H9 (cell line): ENCODE measurements at regions not wholly inside any gene's neighbourhood (a gene's known extent, or its start where the extent isn't known, plus 50 kb on each side); places are given as distances from the start of the nearest gene placed in this dataset.

ENCODE experiments used
- DNase-seq: peaks from one replicate; pipeline ENCODE4 v3.0.0-alpha.2; 2017
- H2AFZ ChIP-seq: one replicate; pipeline ENCODE4 v1.6.1; 2013; ENCODE audit warnings: mild to moderate bottlenecking, low read length, control low read depth, moderate library complexity
- H2AK5ac ChIP-seq: 2 replicates; pipeline ENCODE4 v1.6.1; 2013; ENCODE audit warnings: low read length, control low read depth, mixed read lengths; ENCODE audit not compliant: insufficient read length
- H2BK120ac ChIP-seq: one replicate; pipeline ENCODE4 v1.6.1; 2013; ENCODE audit warnings: low read depth, mild to moderate bottlenecking, low read length, control low read depth, inconsistent platforms; ENCODE audit not compliant: poor library complexity, severe bottlenecking
- H2BK12ac ChIP-seq: 2 replicates; pipeline ENCODE4 v1.6.1; 2013; ENCODE audit warnings: low read length, control low read depth, mixed read lengths, low read depth; ENCODE audit not compliant: insufficient read length
- H2BK15ac ChIP-seq: 2 replicates; pipeline ENCODE4 v1.6.1; 2013; ENCODE audit warnings: low read depth, low read length, control low read depth
- H2BK20ac ChIP-seq: one replicate; pipeline ENCODE4 v1.6.1; 2013; ENCODE audit warnings: low read depth, mild to moderate bottlenecking, low read length, control low read depth, inconsistent platforms; ENCODE audit not compliant: poor library complexity, severe bottlenecking
- H2BK5ac ChIP-seq: 2 replicates; pipeline ENCODE4 v1.6.1; 2013; ENCODE audit warnings: low read length, control low read depth, mixed read lengths; ENCODE audit not compliant: insufficient read length
- H3K14ac ChIP-seq: 2 replicates; pipeline ENCODE4 v1.6.1; 2013; ENCODE audit warnings: low read length, control low read depth; ENCODE audit not compliant: insufficient read depth
- H3K18ac ChIP-seq: 2 replicates; pipeline ENCODE4 v1.6.1; 2013; ENCODE audit warnings: low read depth, mild to moderate bottlenecking, mixed read lengths, low read length, control low read depth; ENCODE audit not compliant: insufficient read length
- H3K23ac ChIP-seq: 2 replicates; pipeline ENCODE4 v1.6.1; 2013; ENCODE audit warnings: low read length, control low read depth, mixed read lengths, low read depth; ENCODE audit not compliant: insufficient read length
- H3K23me2 ChIP-seq: 2 replicates; pipeline ENCODE4 v1.6.1; 2013; ENCODE audit warnings: low read depth, mild to moderate bottlenecking, mixed read lengths, low read length, control low read depth; ENCODE audit not compliant: insufficient read length, poor library complexity, severe bottlenecking
- H3K27ac ChIP-seq: 2 replicates; pipeline ENCODE4 v1.5.1; 2013; ENCODE audit warnings: low read length, control low read depth, mixed read lengths, low read depth; ENCODE audit not compliant: insufficient read length
- H3K27me3 ChIP-seq: 2 replicates; pipeline ENCODE4 v1.6.1; 2013; ENCODE audit warnings: low read length, control low read depth, inconsistent platforms; ENCODE audit not compliant: insufficient read depth
- H3K4ac ChIP-seq: 2 replicates; pipeline ENCODE4 v1.6.1; 2013; ENCODE audit warnings: low read depth, mild to moderate bottlenecking, control low read depth, inconsistent platforms, low read length, moderate library complexity
- H3K4me1 ChIP-seq: 2 replicates; pipeline ENCODE4 v1.6.1; 2013; ENCODE audit warnings: low read length, control low read depth, inconsistent platforms; ENCODE audit not compliant: insufficient read depth
- H3K4me2 ChIP-seq: 2 replicates; pipeline ENCODE4 v1.6.1; 2013; ENCODE audit warnings: low read length, control low read depth, mixed read lengths; ENCODE audit not compliant: insufficient read length, insufficient read depth
- H3K56ac ChIP-seq: 2 replicates; pipeline ENCODE4 v1.6.1; 2013; ENCODE audit warnings: low read depth, mild to moderate bottlenecking, mixed read lengths, low read length, control low read depth; ENCODE audit not compliant: insufficient read length
- H3K79me1 ChIP-seq: 2 replicates; pipeline ENCODE4 v1.6.1; 2013; ENCODE audit warnings: low read depth, mild to moderate bottlenecking, moderate library complexity, low read length, control low read depth, inconsistent platforms; ENCODE audit not compliant: insufficient read depth, poor library complexity, severe bottlenecking
- H3K79me2 ChIP-seq: 2 replicates; pipeline ENCODE4 v1.6.1; 2013; ENCODE audit warnings: low read length, control low read depth, inconsistent platforms; ENCODE audit not compliant: insufficient read depth
- H3K9ac ChIP-seq: 2 replicates; pipeline ENCODE4 v1.6.1; 2013; ENCODE audit warnings: low read length, control low read depth, mixed read lengths; ENCODE audit not compliant: insufficient read length; ENCODE audit errors: extremely low read depth
- H3K9me3 ChIP-seq: one replicate; pipeline ENCODE4 v1.6.1; 2013; ENCODE audit warnings: low read depth, low read length, inconsistent platforms; ENCODE audit not compliant: control insufficient read depth
- H3T11ph ChIP-seq: one replicate; pipeline ENCODE4 v1.6.1; 2013; ENCODE audit warnings: mild to moderate bottlenecking, low read length, control low read depth, inconsistent platforms
- H4K20me1 ChIP-seq: one replicate; pipeline ENCODE4 v1.6.1; 2013; ENCODE audit not compliant: control insufficient read depth, insufficient read length, insufficient read depth
- H4K5ac ChIP-seq: 2 replicates; pipeline ENCODE4 v1.6.1; 2013; ENCODE audit warnings: low read depth, mild to moderate bottlenecking, mixed read lengths, low read length, control low read depth; ENCODE audit not compliant: insufficient read length
- H4K8ac ChIP-seq: replicated peaks from 2 replicates; pipeline ENCODE4 v1.6.1; 2013; ENCODE audit warnings: low read length, control low read depth, mixed read lengths, low read depth; ENCODE audit not compliant: insufficient read length
- H4K91ac ChIP-seq: 2 replicates; pipeline ENCODE4 v1.6.1; 2013; ENCODE audit warnings: low read depth, mild to moderate bottlenecking, moderate library complexity, mixed read lengths, low read length, control low read depth; ENCODE audit not compliant: insufficient read length
- H3K27ac Mint-ChIP-seq, 3 experiments: 2 replicates in 2 of 3; 3 replicates in 1 of 3; pipeline ENCODE4 v1.8.0; 2020 to 2021; ENCODE audit warnings: mixed read lengths in 3 of 3, mild to moderate bottlenecking in 1 of 3, moderate library complexity in 1 of 3
- H3K27me3 Mint-ChIP-seq: 2 replicates; pipeline ENCODE4 v1.8.0; 2021; ENCODE audit warnings: low read depth, mild to moderate bottlenecking, moderate library complexity, mixed read lengths
- H3K36me3 Mint-ChIP-seq, 3 experiments: 2 replicates in 2 of 3; 3 replicates in 1 of 3; pipeline ENCODE4 v1.8.0; 2020 to 2021; ENCODE audit warnings: low read depth in 3 of 3, mixed read lengths in 3 of 3; ENCODE audit not compliant: insufficient read depth in 1 of 3
- H3K4me1 Mint-ChIP-seq, 2 experiments: 2 replicates each; pipeline ENCODE4 v1.8.0; 2020; ENCODE audit warnings: mixed read lengths in 2 of 2
- H3K4me3 Mint-ChIP-seq, 2 experiments: 2 replicates in 1 of 2; 3 replicates in 1 of 2; pipeline ENCODE4 v1.8.0; 2020 to 2021; ENCODE audit warnings: mild to moderate bottlenecking in 2 of 2, mixed read lengths in 2 of 2, moderate library complexity in 1 of 2
- H3K9me3 Mint-ChIP-seq, 2 experiments: 2 replicates in 1 of 2; 3 replicates in 1 of 2; pipeline ENCODE4 v1.8.0; 2020; ENCODE audit warnings: mild to moderate bottlenecking in 2 of 2, mixed read lengths in 2 of 2, moderate library complexity in 1 of 2
- WGBS: extraction: QIAGEN DNeasy Blood & Tissue Kit; methylation state at CpG from one replicate; pipeline ENCODE4 v1.1.7; 2013; ENCODE audit warnings: missing lambda C conversion rate, low lambda C conversion rate, mixed read lengths; ENCODE audit not compliant: insufficient read length; ENCODE audit errors: extremely low coverage; 5-methylcytosine and 5-hydroxymethylcytosine counted together
- TF ChIP-seq, protein P1 (sequence below): fragments of 200-600 bp; sonication (generic); conservative IDR thresholded peaks from 3 replicates; pipeline ENCODE4 v1.8.0; 2021; ENCODE audit warnings: antibody characterized with exemption, mild to moderate bottlenecking

DNA sequence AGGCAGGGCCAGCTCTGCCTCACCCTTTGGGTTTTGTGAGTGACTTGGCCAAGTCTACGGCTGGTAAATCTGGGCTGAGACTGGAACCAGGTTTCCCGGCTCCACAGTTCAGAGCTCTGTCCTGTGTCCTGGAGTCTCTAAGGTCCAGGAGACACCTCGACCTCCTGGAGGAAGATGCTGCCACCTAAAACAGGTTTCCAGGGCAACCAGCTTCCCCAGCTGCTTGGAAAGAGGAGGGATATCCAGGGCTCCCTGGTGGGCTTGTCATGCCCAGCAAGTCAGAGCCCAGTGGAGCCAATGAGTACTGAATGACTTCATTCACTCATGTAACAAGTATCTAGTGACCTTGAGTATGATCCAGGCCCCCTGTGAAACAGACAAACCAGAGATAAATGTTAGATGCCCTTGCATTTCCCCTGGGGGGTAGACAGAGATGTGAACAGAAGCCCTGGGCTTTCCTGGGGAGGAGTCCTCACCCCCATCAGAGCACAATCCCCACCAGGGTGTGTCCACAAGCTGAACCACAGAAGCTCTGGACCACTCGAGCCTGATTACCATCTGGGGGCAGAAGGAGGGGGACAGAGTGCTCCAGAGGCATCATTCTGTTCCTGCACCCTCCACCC is 181.2 kb upstream of the RAB4A start:
- no CpG with 5 or more reads among the region's 4 CpGs for WGBS
- Histone ChIP-seq H3K4me2 (no peak overlapping the region), H2BK15ac (no peak overlapping the region), H3K23ac (no peak overlapping the region), H3T11ph (no peak overlapping the region), H3K4ac (no peak overlapping the region), H3K27ac (no peak overlapping the region), H4K20me1 (no peaks in the 10 kb centered on the region), H4K8ac (no peak overlapping the region), H3K23me2 (no peaks in the 10 kb centered on the region), H2AFZ (no peak overlapping the region), H3K18ac (no peak overlapping the region), H2BK20ac (no peak overlapping the region), H2BK120ac (no peak overlapping the region), H3K14ac (no peak overlapping the region; the same call in 1 of the 2 replicates), H3K56ac (no peak overlapping the region), H3K9ac (no peak overlapping the region), H2BK5ac (no peak overlapping the region), H4K91ac (no peak overlapping the region), H3K79me2 (no peaks in the 10 kb centered on the region), H3K4me1 (peaks cover 18% of the 10 kb centered on the region; the same call in 1 of the 2 replicates), H2BK12ac (no peak overlapping the region), H3K27me3 (no peaks in the 10 kb centered on the region), H2AK5ac (no peak overlapping the region), H4K5ac (no peak overlapping the region), H3K79me1 (no peaks in the 10 kb centered on the region), H3K9me3 (no peaks in the 10 kb centered on the region)
- Mint-ChIP-seq H3K27me3 (no peaks in the 10 kb centered on the region), H3K36me3 (no peaks in the 10 kb centered on the region), H3K27ac (peak overlapping the region in 1 of 3 experiments; percentile 24; a peak in 1 of 7 replicates), H3K4me3 (no peak overlapping the region), H3K9me3 (no peaks in the 10 kb centered on the region; a peak in 1 of 5 replicates), H3K4me1 (peaks cover 59 to 69% of the 10 kb centered on the region in 2 experiments)
- TF ChIP-seq, protein P1, sequence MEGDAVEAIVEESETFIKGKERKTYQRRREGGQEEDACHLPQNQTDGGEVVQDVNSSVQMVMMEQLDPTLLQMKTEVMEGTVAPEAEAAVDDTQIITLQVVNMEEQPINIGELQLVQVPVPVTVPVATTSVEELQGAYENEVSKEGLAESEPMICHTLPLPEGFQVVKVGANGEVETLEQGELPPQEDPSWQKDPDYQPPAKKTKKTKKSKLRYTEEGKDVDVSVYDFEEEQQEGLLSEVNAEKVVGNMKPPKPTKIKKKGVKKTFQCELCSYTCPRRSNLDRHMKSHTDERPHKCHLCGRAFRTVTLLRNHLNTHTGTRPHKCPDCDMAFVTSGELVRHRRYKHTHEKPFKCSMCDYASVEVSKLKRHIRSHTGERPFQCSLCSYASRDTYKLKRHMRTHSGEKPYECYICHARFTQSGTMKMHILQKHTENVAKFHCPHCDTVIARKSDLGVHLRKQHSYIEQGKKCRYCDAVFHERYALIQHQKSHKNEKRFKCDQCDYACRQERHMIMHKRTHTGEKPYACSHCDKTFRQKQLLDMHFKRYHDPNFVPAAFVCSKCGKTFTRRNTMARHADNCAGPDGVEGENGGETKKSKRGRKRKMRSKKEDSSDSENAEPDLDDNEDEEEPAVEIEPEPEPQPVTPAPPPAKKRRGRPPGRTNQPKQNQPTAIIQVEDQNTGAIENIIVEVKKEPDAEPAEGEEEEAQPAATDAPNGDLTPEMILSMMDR: no peak
- DNase-seq: no peak
